Endothelial cell of umbilical vein (primary cell): ENCODE measurements at regions not wholly inside any gene's neighbourhood (a gene's known extent, or its start where the extent isn't known, plus 50 kb on each side); places are given as distances from the start of the nearest gene placed in this dataset.

ENCODE experiments used
- EZH2 ChIP-seq: IDR thresholded peaks from 2 replicates; pipeline ENCODE4 v1.6.1; 2012; ENCODE audit warnings: borderline replicate concordance, low read depth, mild to moderate bottlenecking, moderate library complexity, low read length, inconsistent platforms; ENCODE audit not compliant: severe bottlenecking
- JUN ChIP-seq: IDR thresholded peaks from 2 replicates; pipeline ENCODE4 v1.6.1; 2011; ENCODE audit warnings: borderline replicate concordance, low read depth; ENCODE audit not compliant: insufficient read length, insufficient read depth
- MYC ChIP-seq: IDR thresholded peaks from one replicate; pipeline ENCODE4 v1.6.1; 2011; ENCODE audit warnings: mild to moderate bottlenecking, low read depth, low read length
- POLR2A ChIP-seq: IDR thresholded peaks from 2 replicates; pipeline ENCODE4 v1.6.1; 2012; ENCODE audit warnings: low read depth, mild to moderate bottlenecking, control low read depth, low read length
- POLR2AphosphoS5 ChIP-seq: IDR thresholded peaks from 2 replicates; pipeline ENCODE4 v1.6.1; 2012; ENCODE audit warnings: low read depth, mild to moderate bottlenecking, control low read depth, low read length, moderate library complexity; ENCODE audit not compliant: insufficient read depth
- TF ChIP-seq, protein P1 (sequence below), 2 donors: IDR thresholded peaks; 1 replicate in 1 of 2; 2 replicates in 1 of 2; pipeline ENCODE4 v1.5.1; 2011; ENCODE audit warnings: low read length in 2 of 2, mild to moderate bottlenecking in 2 of 2, moderate library complexity in 2 of 2, control low read depth in 1 of 2, inconsistent platforms in 1 of 2, low read depth in 1 of 2; ENCODE audit not compliant: insufficient read depth in 1 of 2; ENCODE audit errors: extremely low read depth in 1 of 2
- TF ChIP-seq, protein P2 (sequence below): IDR thresholded peaks from 2 replicates; pipeline ENCODE4 v1.6.1; 2011; ENCODE audit not compliant: insufficient read depth, insufficient read length

DNA sequence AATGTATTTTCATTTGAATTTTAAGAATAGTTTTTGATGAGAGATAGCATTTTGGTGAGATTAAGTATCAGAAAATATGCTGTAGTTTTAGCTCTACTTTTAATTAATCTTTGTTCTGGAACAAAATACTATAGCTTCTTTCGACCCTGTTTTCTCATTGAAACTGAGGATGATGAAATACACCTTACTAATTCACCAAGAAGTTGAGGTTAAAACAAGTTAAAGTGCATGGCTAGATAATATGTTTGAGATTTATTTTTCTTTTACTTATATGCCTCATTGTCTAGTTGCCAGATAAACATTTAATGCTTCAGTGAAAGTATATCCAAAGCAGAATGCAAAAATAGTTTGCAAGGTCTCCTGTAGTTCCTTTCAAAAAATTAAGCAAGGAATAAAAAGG is 140.1 kb upstream of the KCNN2 start:
- TF ChIP-seq, protein P1, sequence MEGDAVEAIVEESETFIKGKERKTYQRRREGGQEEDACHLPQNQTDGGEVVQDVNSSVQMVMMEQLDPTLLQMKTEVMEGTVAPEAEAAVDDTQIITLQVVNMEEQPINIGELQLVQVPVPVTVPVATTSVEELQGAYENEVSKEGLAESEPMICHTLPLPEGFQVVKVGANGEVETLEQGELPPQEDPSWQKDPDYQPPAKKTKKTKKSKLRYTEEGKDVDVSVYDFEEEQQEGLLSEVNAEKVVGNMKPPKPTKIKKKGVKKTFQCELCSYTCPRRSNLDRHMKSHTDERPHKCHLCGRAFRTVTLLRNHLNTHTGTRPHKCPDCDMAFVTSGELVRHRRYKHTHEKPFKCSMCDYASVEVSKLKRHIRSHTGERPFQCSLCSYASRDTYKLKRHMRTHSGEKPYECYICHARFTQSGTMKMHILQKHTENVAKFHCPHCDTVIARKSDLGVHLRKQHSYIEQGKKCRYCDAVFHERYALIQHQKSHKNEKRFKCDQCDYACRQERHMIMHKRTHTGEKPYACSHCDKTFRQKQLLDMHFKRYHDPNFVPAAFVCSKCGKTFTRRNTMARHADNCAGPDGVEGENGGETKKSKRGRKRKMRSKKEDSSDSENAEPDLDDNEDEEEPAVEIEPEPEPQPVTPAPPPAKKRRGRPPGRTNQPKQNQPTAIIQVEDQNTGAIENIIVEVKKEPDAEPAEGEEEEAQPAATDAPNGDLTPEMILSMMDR (IDR thresholded peaks at IDR 0.05; ENCODE audit: extremely low read depth in 1 of 2, insufficient read depth in 1 of 2, low read depth in 1 of 2, low read length in 2 of 2) = no peak
- TF ChIP-seq MYC (no peak), POLR2AphosphoS5 (no peak), JUN (no peak), POLR2A (no peak), EZH2 (no peak)
- TF ChIP-seq, protein P2, sequence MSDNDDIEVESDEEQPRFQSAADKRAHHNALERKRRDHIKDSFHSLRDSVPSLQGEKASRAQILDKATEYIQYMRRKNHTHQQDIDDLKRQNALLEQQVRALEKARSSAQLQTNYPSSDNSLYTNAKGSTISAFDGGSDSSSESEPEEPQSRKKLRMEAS = no peak
